Mesenchymal stem cell (in vitro differentiated cells and primary cell): ENCODE measurements at regions not wholly inside any gene's neighbourhood (a gene's known extent, or its start where the extent isn't known, plus 50 kb on each side); places are given as distances from the start of the nearest gene placed in this dataset.
"Not testable (repeated sequence)": the region's sequence is repeated elsewhere in the genome, so short reads cannot be mapped to it uniquely, and the experiment has no call there.

ENCODE experiments used
- DNase-seq: peaks from one replicate; pipeline ENCODE4 v3.0.0-alpha.2; 2013
- H2AFZ ChIP-seq: one replicate; pipeline ENCODE4 v1.6.1; 2013; ENCODE audit warnings: low read depth, mild to moderate bottlenecking, control low read depth, inconsistent platforms, low read length, moderate library complexity
- H2AK5ac ChIP-seq: 2 replicates; pipeline ENCODE4 v1.6.1; 2013; ENCODE audit warnings: low read length, moderate library complexity, mild to moderate bottlenecking, inconsistent platforms; ENCODE audit not compliant: severe bottlenecking
- H2BK120ac ChIP-seq: one replicate; pipeline ENCODE4 v1.6.1; 2013; ENCODE audit warnings: low read depth, mild to moderate bottlenecking, inconsistent platforms, low read length, moderate library complexity
- H2BK12ac ChIP-seq, 2 experiments: one replicate each; pipeline ENCODE4 v1.6.1; 2013; ENCODE audit warnings: inconsistent platforms in 2 of 2, low read length in 2 of 2, mild to moderate bottlenecking in 2 of 2, moderate library complexity in 2 of 2, control low read depth in 1 of 2
- H2BK15ac ChIP-seq: one replicate; pipeline ENCODE4 v1.6.1; 2013; ENCODE audit warnings: mild to moderate bottlenecking, low read depth, inconsistent platforms; ENCODE audit not compliant: poor library complexity, severe bottlenecking
- H2BK5ac ChIP-seq: 2 replicates; pipeline ENCODE4 v1.6.1; 2013; ENCODE audit warnings: low read depth, mild to moderate bottlenecking, low read length, control low read depth, inconsistent platforms; ENCODE audit not compliant: poor library complexity, severe bottlenecking
- H3K14ac ChIP-seq, 2 experiments: one replicate each; pipeline ENCODE4 v1.6.1; 2013; ENCODE audit warnings: inconsistent platforms in 2 of 2, low read length in 2 of 2, control low read depth in 1 of 2, mild to moderate bottlenecking in 1 of 2, moderate library complexity in 1 of 2
- H3K18ac ChIP-seq, 2 experiments: one replicate each; pipeline ENCODE4 v1.6.1; 2013; ENCODE audit warnings: inconsistent platforms in 2 of 2, low read length in 2 of 2, control low read depth in 1 of 2, low read depth in 1 of 2, mild to moderate bottlenecking in 1 of 2
- H3K23ac ChIP-seq, 2 experiments: one replicate each; pipeline ENCODE4 v1.6.1; 2013; ENCODE audit warnings: inconsistent platforms in 2 of 2, low read length in 2 of 2, mild to moderate bottlenecking in 2 of 2, moderate library complexity in 2 of 2, control low read depth in 1 of 2
- H3K27ac ChIP-seq: 2 replicates; pipeline ENCODE4 v1.5.1; 2013; ENCODE audit warnings: mild to moderate bottlenecking, moderate library complexity, low read length, control low read depth, inconsistent platforms; ENCODE audit not compliant: poor library complexity, severe bottlenecking
- H3K27me3 ChIP-seq, 2 experiments: 2 replicates each; pipeline versions ENCODE4 v1.6.1 to v1.7.0; 2013; ENCODE audit warnings: low read length in 2 of 2, mild to moderate bottlenecking in 2 of 2, moderate library complexity in 2 of 2, control low read depth in 1 of 2, inconsistent platforms in 1 of 2; ENCODE audit not compliant: control insufficient read depth in 1 of 2, insufficient read depth in 1 of 2
- H3K36me3 ChIP-seq, 2 experiments: 2 replicates each; pipeline versions ENCODE4 v1.6.1 to v1.7.0; 2013; ENCODE audit warnings: low read length in 2 of 2, control low read depth in 1 of 2, inconsistent platforms in 1 of 2, low read depth in 1 of 2, mild to moderate bottlenecking in 1 of 2; ENCODE audit not compliant: insufficient read depth in 2 of 2, control insufficient read depth in 1 of 2
- H3K4ac ChIP-seq, 2 experiments: one replicate each; pipeline ENCODE4 v1.6.1; 2013; ENCODE audit warnings: inconsistent platforms in 2 of 2, low read length in 2 of 2, mild to moderate bottlenecking in 2 of 2, moderate library complexity in 2 of 2, control low read depth in 1 of 2, low read depth in 1 of 2
- H3K4me1 ChIP-seq: 2 replicates; pipeline ENCODE4 v1.6.1; 2013; ENCODE audit warnings: low read depth, low read length, control low read depth; ENCODE audit not compliant: control insufficient read depth, insufficient read depth
- H3K4me2 ChIP-seq: 2 replicates; pipeline ENCODE4 v1.6.1; 2013; ENCODE audit warnings: low read length, mild to moderate bottlenecking, inconsistent platforms; ENCODE audit not compliant: poor library complexity, severe bottlenecking
- H3K4me3 ChIP-seq, 2 experiments: 2 replicates each; pipeline versions ENCODE4 v1.5.1 to v1.7.0; 2013; ENCODE audit warnings: low read length in 2 of 2, mild to moderate bottlenecking in 2 of 2, control low read depth in 1 of 2, low read depth in 1 of 2; ENCODE audit not compliant: insufficient read depth in 1 of 2
- H3K79me1 ChIP-seq: replicated peaks from 2 replicates; pipeline ENCODE4 v1.6.1; 2013; ENCODE audit warnings: mild to moderate bottlenecking, control low read depth, low read length, inconsistent platforms; ENCODE audit not compliant: poor library complexity, severe bottlenecking
- H3K9ac ChIP-seq: 2 replicates; pipeline ENCODE4 v1.7.0; 2013; ENCODE audit warnings: mild to moderate bottlenecking, low read length, moderate library complexity
- H3K9me3 ChIP-seq: 2 replicates; pipeline ENCODE4 v1.7.0; 2013; ENCODE audit warnings: mild to moderate bottlenecking, low read length; ENCODE audit not compliant: control insufficient read depth
- H4K8ac ChIP-seq: one replicate; pipeline ENCODE4 v1.6.1; 2013; ENCODE audit warnings: inconsistent platforms, mild to moderate bottlenecking, low read length, moderate library complexity
- H4K91ac ChIP-seq: one replicate; pipeline ENCODE4 v1.6.1; 2013; ENCODE audit warnings: mild to moderate bottlenecking, low read length, inconsistent platforms
- WGBS: methylation state at CpG from one replicate; pipeline ENCODE4 v1.1.7; 2013; ENCODE audit warnings: mixed read lengths; 5-methylcytosine and 5-hydroxymethylcytosine counted together

DNA sequence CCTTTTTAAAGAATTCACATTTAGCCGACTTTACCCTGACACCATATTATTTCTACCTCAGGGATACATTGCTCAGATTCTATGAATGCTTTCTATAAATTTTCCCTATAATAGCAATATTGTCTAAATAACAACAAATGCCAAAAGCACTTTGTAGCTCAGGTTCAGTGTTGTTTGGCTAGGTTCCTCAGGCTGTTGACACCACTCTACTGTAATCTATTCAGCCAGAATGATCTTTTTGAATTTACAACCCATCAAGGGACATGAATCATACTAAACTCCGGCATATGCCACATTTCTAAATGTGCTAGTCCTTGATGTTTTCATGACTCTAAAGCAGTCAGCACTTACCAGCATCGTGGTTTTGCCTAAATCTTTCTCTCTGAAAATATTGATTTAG, 641.5 kb upstream of the CDH10 start:
- Histone ChIP-seq H3K9me3 (peaks cover 12% of the 10 kb centered on the region), H2BK5ac (no peak overlapping the region), H3K4me2 (no peak overlapping the region), H3K9ac (no peak overlapping the region), H3K27ac (peak overlapping the region; percentile 43), H3K14ac (no peak overlapping the region), H3K23ac (no peak overlapping the region), H2AK5ac (no peak overlapping the region), H3K18ac (no peak overlapping the region), H3K4ac (no peak overlapping the region), H2BK12ac (no peak overlapping the region), H4K8ac (no peak overlapping the region), H3K79me1 (no peaks in the 10 kb centered on the region), H3K4me1 (no peaks in the 10 kb centered on the region), H2BK120ac (no peak overlapping the region), H2BK15ac (no peak overlapping the region), H3K27me3 (no peaks in the 10 kb centered on the region), H3K4me3 (no peak overlapping the region), H3K36me3 (no peaks in the 10 kb centered on the region), H2AFZ (no peak overlapping the region), H4K91ac (no peak overlapping the region)
- DNase-seq, result no peak
- 86% methylated on average over 2 of the region's 3 CpGs for WGBS

DNA sequence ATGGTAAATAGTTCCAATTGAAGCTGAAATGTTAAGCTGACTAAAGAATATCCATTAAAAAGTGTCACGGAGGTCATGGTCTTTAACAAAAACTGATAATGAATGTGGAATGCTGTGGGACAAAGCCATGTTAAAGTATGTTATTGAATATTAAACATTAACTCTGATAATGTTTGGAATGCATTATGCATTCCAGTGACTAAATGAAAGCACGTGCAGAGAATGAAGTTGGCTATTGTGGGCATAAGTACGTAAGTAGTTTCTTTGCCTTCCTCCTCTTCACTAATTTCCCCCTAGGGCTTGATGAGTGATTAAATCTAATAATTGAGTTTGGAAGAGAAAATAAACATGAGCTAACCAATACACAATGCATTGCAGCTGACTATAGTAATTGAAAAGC, 640.4 kb upstream of the CDH10 start:
- Histone ChIP-seq H3K36me3 (no peaks in the 10 kb centered on the region), H3K18ac (no peak overlapping the region), H3K4me3 (no peak overlapping the region), H3K27ac (peak overlapping the region; percentile 62), H3K9me3 (peaks cover 12% of the 10 kb centered on the region), H2BK120ac (no peak overlapping the region), H2BK5ac (no peak overlapping the region), H3K4me2 (no peak overlapping the region), H3K27me3 (no peaks in the 10 kb centered on the region), H3K4me1 (no peaks in the 10 kb centered on the region), H3K4ac (no peak overlapping the region), H2BK12ac (no peak overlapping the region), H3K23ac (no peak overlapping the region), H2AK5ac (no peak overlapping the region), H2AFZ (no peak overlapping the region), H2BK15ac (no peak overlapping the region), H3K9ac (no peak overlapping the region), H3K79me1 (no peaks in the 10 kb centered on the region), H3K14ac (no peak overlapping the region), H4K8ac (no peak overlapping the region), H4K91ac (no peak overlapping the region)
- DNase-seq, result no peak
- whole genome bisulfite sequencing, result 95% methylated on average over 1 of the region's 3 CpGs

DNA sequence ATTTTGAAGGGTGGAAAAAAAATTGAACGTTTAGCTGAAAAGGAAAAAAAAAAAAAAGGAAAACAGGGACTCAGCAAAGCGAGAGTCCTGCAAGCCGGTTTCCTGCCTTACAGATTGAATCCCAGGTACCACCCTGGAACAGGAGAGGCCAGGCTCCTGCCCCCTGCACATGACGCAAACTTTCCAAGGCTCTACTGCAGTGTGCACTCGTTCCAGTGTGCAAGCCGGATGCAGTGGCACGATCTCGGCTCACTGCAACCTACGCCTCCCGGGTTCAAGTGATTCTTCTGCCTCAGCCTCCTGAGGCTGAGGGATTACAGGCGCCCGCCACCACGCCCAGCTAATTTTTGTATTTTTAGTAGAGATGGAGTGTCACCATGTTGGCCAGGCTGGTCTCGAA, 618.7 kb upstream of the CDH10 start:
- H3K9me3 ChIP-seq, result peaks cover 27% of the 10 kb centered on the region
- not testable (repeated sequence) for H2BK15ac ChIP-seq, H3K79me1 ChIP-seq, H3K27me3 ChIP-seq, H2BK12ac ChIP-seq, H3K4ac ChIP-seq, H3K14ac ChIP-seq, H3K9ac ChIP-seq, H3K27ac ChIP-seq, H2AFZ ChIP-seq, H3K36me3 ChIP-seq, H2BK5ac ChIP-seq, H2AK5ac ChIP-seq, H3K23ac ChIP-seq, H3K4me1 ChIP-seq, H3K4me3 ChIP-seq, H4K8ac ChIP-seq, H4K91ac ChIP-seq, DNase-seq, H2BK120ac ChIP-seq, H3K18ac ChIP-seq, H3K4me2 ChIP-seq
- WGBS, result 98% methylated on average over 14 of the region's 14 CpGs

DNA sequence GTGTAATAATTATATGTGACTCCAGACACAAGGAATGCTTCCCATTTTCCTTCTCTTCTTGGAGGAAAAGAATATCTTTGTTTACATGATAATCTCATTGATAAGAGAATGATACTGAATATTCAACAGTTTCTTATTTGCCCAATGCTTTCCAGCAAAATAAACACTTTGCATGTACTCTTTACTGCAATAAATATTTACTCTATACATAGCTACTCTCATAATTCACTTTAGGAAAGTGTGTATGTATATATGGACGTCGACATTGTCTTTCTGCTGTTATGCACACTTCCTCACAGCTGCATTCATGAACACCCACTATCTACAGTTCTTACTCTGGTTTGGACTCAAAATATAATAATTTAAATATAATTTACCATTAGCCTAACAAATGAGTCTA, 617.4 kb upstream of the CDH10 start:
- H2BK15ac ChIP-seq, result no peak overlapping the region
- H3K9ac ChIP-seq, result no peak overlapping the region
- no peak overlapping the region for H3K14ac ChIP-seq
- H3K4me3 ChIP-seq, result no peak overlapping the region
- H3K23ac ChIP-seq, result no peak overlapping the region
- peaks cover 17% of the 10 kb centered on the region for H3K9me3 ChIP-seq
- no peak overlapping the region for H3K27ac ChIP-seq
- H3K79me1 ChIP-seq, result no peaks in the 10 kb centered on the region
- no peaks in the 10 kb centered on the region for H3K36me3 ChIP-seq
- H3K4me2 ChIP-seq, result no peak overlapping the region
- no peak overlapping the region for H4K91ac ChIP-seq
- H3K4me1 ChIP-seq, result no peaks in the 10 kb centered on the region
- H3K18ac ChIP-seq, result no peak overlapping the region
- WGBS, result 50% methylated on average over 2 of the region's 2 CpGs
- H3K4ac ChIP-seq, result no peak overlapping the region
- no peak overlapping the region for H2BK120ac ChIP-seq
- H4K8ac ChIP-seq, result no peak overlapping the region
- no peak overlapping the region for H2BK12ac ChIP-seq
- H3K27me3 ChIP-seq, result no peaks in the 10 kb centered on the region
- H2BK5ac ChIP-seq, result no peak overlapping the region
- no peak overlapping the region for H2AFZ ChIP-seq
- no peak overlapping the region for H2AK5ac ChIP-seq
- DNase-seq, result no peak
